RCC 7860 (cell line): ENCODE measurements at regions not wholly inside any gene's neighbourhood (a gene's known extent, or its start where the extent isn't known, plus 50 kb on each side); places are given as distances from the start of the nearest gene placed in this dataset.

Experiments
- DNase-seq: peaks from one replicate; pipeline ENCODE4 v3.0.0-alpha.2; 2015; ENCODE audit warnings: low spot score
- FAIRE-seq: peaks from 2 replicates; lab custom pipeline; 2012; peaks lifted over from hg19 to GRCh38; lab: Jason Lieb, UNC

- DNase-seq (no peak), FAIRE-seq (no peak)
These were observed 225.4 kb upstream of the ZFP64 start for GRCh38 chr20:52416953-52417352.

GRCh38 chr20:52411611-52412010 is 220.0 kb upstream of the ZFP64 start:
- DNase-seq (no peak), FAIRE-seq (no peak)

GRCh38 chr20:52410731-52411234 is 219.2 kb upstream of the ZFP64 start:
- FAIRE-seq (no peak), DNase-seq (no peak)

GRCh38 chr20:52410182-52410647 is 218.6 kb upstream of the ZFP64 start:
- FAIRE-seq (no peak), DNase-seq (no peak)

- FAIRE-seq = no peak
- DNase-seq = no peak
These were observed 214.4 kb upstream of the ZFP64 start for GRCh38 chr20:52405986-52406385.

GRCh38 chr20:52405417-52405816 is 213.8 kb upstream of the ZFP64 start:
- DNase-seq = no peak
- no peak for FAIRE-seq

GRCh38 chr20:52404671-52405070 is 213.1 kb upstream of the ZFP64 start:
- FAIRE-seq (no peak), DNase-seq (no peak)

- DNase-seq = no peak
- FAIRE-seq = no peak
These were observed 211.4 kb upstream of the ZFP64 start for GRCh38 chr20:52402950-52403349.

GRCh38 chr20:52402514-52402913 is 210.9 kb upstream of the ZFP64 start:
- FAIRE-seq = no peak

GRCh38 chr20:52401431-52401830 is 209.9 kb upstream of the ZFP64 start:
- FAIRE-seq (no peak), DNase-seq (no peak)

More at GRCh38 chr20:52402514-52402913, 210.9 kb upstream of the ZFP64 start:
- no peak for DNase-seq

- DNase-seq (no peak), FAIRE-seq (no peak)
These were observed 207.8 kb upstream of the ZFP64 start for GRCh38 chr20:52399352-52399751.

GRCh38 chr20:52389606-52390005 is 198.0 kb upstream of the ZFP64 start:
- FAIRE-seq = no peak

GRCh38 chr20:52383995-52384621 is 192.5 kb upstream of the ZFP64 start:
- no peak for FAIRE-seq
- no peak for DNase-seq

More at GRCh38 chr20:52389606-52390005, 198.0 kb upstream of the ZFP64 start:
- no peak for DNase-seq

- FAIRE-seq (no peak), DNase-seq (no peak)
These were observed 191.4 kb upstream of the ZFP64 start for GRCh38 chr20:52382933-52383332.

GRCh38 chr20:52379723-52380336 is 188.3 kb upstream of the ZFP64 start:
- no peak for FAIRE-seq
- DNase-seq = no peak

GRCh38 chr20:52372169-52372568 is 180.6 kb upstream of the ZFP64 start:
- no peak for DNase-seq
- FAIRE-seq = no peak

GRCh38 chr20:52365688-52366087 is 174.1 kb upstream of the ZFP64 start:
- FAIRE-seq (no peak), DNase-seq (no peak)

- FAIRE-seq = no peak
- no peak for DNase-seq
These were observed 172.8 kb upstream of the ZFP64 start for GRCh38 chr20:52364405-52364804.

- FAIRE-seq = no peak
These were observed 170.1 kb upstream of the ZFP64 start for GRCh38 chr20:52361650-52362049.

GRCh38 chr20:52349806-52350205 is 158.2 kb upstream of the ZFP64 start:
- FAIRE-seq = no peak
- no peak for DNase-seq

More at GRCh38 chr20:52361650-52362049, 170.1 kb upstream of the ZFP64 start:
- DNase-seq = no peak

- no peak for FAIRE-seq
These were observed 156.9 kb upstream of the ZFP64 start for GRCh38 chr20:52348434-52348833.

GRCh38 chr20:52346797-52347196 is 155.2 kb upstream of the ZFP64 start:
- no peak for FAIRE-seq
- DNase-seq = no peak

More at GRCh38 chr20:52348434-52348833, 156.9 kb upstream of the ZFP64 start:
- DNase-seq = no peak
